OCI-LY1 (cell line): ENCODE measurements at regions not wholly inside any gene's neighbourhood (a gene's known extent, or its start where the extent isn't known, plus 50 kb on each side); places are given as distances from the start of the nearest gene placed in this dataset.

ENCODE experiments used
- EZH2 ChIP-seq: fragments of 200-600 bp; sonication (generic), shearing (Covaris generic); IDR thresholded peaks from 2 replicates; pipeline ENCODE4 v1.8.0; 2017; ENCODE audit warnings: borderline replicate concordance, mixed run types, mild to moderate bottlenecking, antibody characterized with exemption, low read length, moderate library complexity, mixed read lengths
- TF ChIP-seq, protein P1 (sequence below): fragments of 200-600 bp; sonication (generic), shearing (Covaris generic); IDR thresholded peaks from 2 replicates; pipeline ENCODE4 v1.5.1; 2017; ENCODE audit warnings: mild to moderate bottlenecking, antibody characterized with exemption, low read length, moderate library complexity, mixed read lengths

DNA sequence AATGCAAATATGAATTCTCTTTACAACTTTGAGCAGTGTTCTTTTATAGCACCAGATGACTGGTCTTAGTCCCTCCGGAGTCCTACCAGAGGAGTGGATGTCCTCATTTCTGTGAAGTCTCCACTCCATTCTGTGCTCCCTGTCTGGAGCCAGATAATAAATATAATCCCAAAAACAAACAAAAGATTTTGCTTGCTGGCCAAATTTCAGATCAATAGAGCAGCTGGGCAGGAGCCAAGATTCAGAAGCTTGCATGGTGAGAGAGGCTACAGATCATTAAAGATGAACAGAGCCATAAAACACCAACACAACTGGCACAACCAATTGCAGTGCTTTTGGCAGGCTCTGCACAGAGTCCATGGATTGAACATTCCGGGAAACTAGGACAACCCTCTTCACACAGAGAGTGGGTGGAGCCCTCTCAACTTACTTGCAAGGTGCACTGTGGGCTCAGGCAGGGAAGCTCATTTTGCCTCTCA, 231.5 kb upstream of the SNX7 start:
- TF ChIP-seq, protein P1, sequence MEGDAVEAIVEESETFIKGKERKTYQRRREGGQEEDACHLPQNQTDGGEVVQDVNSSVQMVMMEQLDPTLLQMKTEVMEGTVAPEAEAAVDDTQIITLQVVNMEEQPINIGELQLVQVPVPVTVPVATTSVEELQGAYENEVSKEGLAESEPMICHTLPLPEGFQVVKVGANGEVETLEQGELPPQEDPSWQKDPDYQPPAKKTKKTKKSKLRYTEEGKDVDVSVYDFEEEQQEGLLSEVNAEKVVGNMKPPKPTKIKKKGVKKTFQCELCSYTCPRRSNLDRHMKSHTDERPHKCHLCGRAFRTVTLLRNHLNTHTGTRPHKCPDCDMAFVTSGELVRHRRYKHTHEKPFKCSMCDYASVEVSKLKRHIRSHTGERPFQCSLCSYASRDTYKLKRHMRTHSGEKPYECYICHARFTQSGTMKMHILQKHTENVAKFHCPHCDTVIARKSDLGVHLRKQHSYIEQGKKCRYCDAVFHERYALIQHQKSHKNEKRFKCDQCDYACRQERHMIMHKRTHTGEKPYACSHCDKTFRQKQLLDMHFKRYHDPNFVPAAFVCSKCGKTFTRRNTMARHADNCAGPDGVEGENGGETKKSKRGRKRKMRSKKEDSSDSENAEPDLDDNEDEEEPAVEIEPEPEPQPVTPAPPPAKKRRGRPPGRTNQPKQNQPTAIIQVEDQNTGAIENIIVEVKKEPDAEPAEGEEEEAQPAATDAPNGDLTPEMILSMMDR: no peak
- no peak for TF ChIP-seq EZH2
